ENCODE measurements at regions not wholly inside any gene's neighbourhood (a gene's known extent, or its start where the extent isn't known, plus 50 kb on each side); places are given as distances from the start of the nearest gene placed in this dataset.

- Mint-ChIP-seq H3K27me3 (ENCODE audit: low read depth) (no peaks in the 10 kb centered on the region), H3K9me3 (no peaks in the 10 kb centered on the region), H3K4me1 (peaks cover 74% of the 10 kb centered on the region), H3K4me3 (no peak overlapping the region), H3K36me3 (no peaks in the 10 kb centered on the region), H3K27ac (no peak overlapping the region)
- no peak for TF ChIP-seq CTCF (IDR thresholded peaks at IDR 0.05; ENCODE audit: unreplicated experiment)
- DNase-seq (ENCODE audit: low spot score in 2 of 2, unreplicated experiment in 2 of 2): no peak
Measured at GRCh38 chr5:125045646-125046045, 299.2 kb upstream of the ZNF608 start.

- no peak for TF ChIP-seq CTCF (IDR thresholded peaks at IDR 0.05; ENCODE audit: unreplicated experiment)
- H3K9me3 Mint-ChIP-seq: no peaks in the 10 kb centered on the region
- peaks cover 69% of the 10 kb centered on the region for H3K4me1 Mint-ChIP-seq
- H3K4me3 Mint-ChIP-seq: no peak overlapping the region
- no peaks in the 10 kb centered on the region for H3K27me3 Mint-ChIP-seq (ENCODE audit: low read depth)
- DNase-seq (ENCODE audit: low spot score in 2 of 2, unreplicated experiment in 2 of 2): no peak
- no peak overlapping the region for H3K27ac Mint-ChIP-seq
- H3K36me3 Mint-ChIP-seq: no peaks in the 10 kb centered on the region
Measured at GRCh38 chr5:125046838-125047237, 300.4 kb upstream of the ZNF608 start.

GRCh38 chr5:125047871-125048270, 301.4 kb upstream of the ZNF608 start:
- no peak for DNase-seq (ENCODE audit: low spot score in 2 of 2, unreplicated experiment in 2 of 2)
- H3K4me1 Mint-ChIP-seq: peaks cover 58% of the 10 kb centered on the region
- no peak for TF ChIP-seq CTCF (IDR thresholded peaks at IDR 0.05; ENCODE audit: unreplicated experiment)
- H3K27ac Mint-ChIP-seq: no peak overlapping the region
- H3K9me3 Mint-ChIP-seq: no peaks in the 10 kb centered on the region
- no peaks in the 10 kb centered on the region for H3K27me3 Mint-ChIP-seq (ENCODE audit: low read depth)
- no peak overlapping the region for H3K4me3 Mint-ChIP-seq
- no peaks in the 10 kb centered on the region for H3K36me3 Mint-ChIP-seq

GRCh38 chr5:125049721-125050702, 303.6 kb upstream of the ZNF608 start:
- Mint-ChIP-seq H3K27me3 (ENCODE audit: low read depth) (no peaks in the 10 kb centered on the region), H3K9me3 (no peaks in the 10 kb centered on the region), H3K4me3 (no peak overlapping the region), H3K4me1 (peaks cover 37% of the 10 kb centered on the region), H3K27ac (peak overlapping the region; percentile 33), H3K36me3 (no peaks in the 10 kb centered on the region)
- TF ChIP-seq CTCF (IDR thresholded peaks at IDR 0.05; ENCODE audit: unreplicated experiment): no peak
- no peak for DNase-seq (ENCODE audit: low spot score in 2 of 2, unreplicated experiment in 2 of 2)

GRCh38 chr5:125050926-125051325, 304.5 kb upstream of the ZNF608 start:
- H3K9me3 Mint-ChIP-seq: no peaks in the 10 kb centered on the region
- H3K36me3 Mint-ChIP-seq: no peaks in the 10 kb centered on the region
- peaks cover 34% of the 10 kb centered on the region for H3K4me1 Mint-ChIP-seq
- no peak for TF ChIP-seq CTCF (IDR thresholded peaks at IDR 0.05; ENCODE audit: unreplicated experiment)
- H3K27ac Mint-ChIP-seq: no peak overlapping the region
- no peak overlapping the region for H3K4me3 Mint-ChIP-seq
- no peak for DNase-seq (ENCODE audit: low spot score in 2 of 2, unreplicated experiment in 2 of 2)
- H3K27me3 Mint-ChIP-seq (ENCODE audit: low read depth): no peaks in the 10 kb centered on the region
